SK-N-SH (cell line): ENCODE measurements at regions not wholly inside any gene's neighbourhood (a gene's known extent, or its start where the extent isn't known, plus 50 kb on each side); places are given as distances from the start of the nearest gene placed in this dataset.

Experiments used
- EP300 ChIP-seq, 2 experiments: IDR thresholded peaks; 2 replicates each; pipeline versions ENCODE4 v1.4.0 to v1.6.1; 2012; ENCODE audit warnings: borderline replicate concordance in 1 of 2, low read depth in 1 of 2, low read length in 1 of 2
- EZH2phosphoT487 ChIP-seq: fragments of 200-600 bp; sonication (generic); IDR thresholded peaks from 2 replicates; pipeline ENCODE4 v1.6.1; 2017; ENCODE audit warnings: low read depth, mixed run types, mild to moderate bottlenecking, antibody characterized with exemption, moderate library complexity, borderline replicate concordance
- GATA2 ChIP-seq: sonication (generic); formaldehyde crosslinking; IDR thresholded peaks from 2 replicates; pipeline ENCODE4 v1.5.0; 2020; ENCODE audit warnings: mild to moderate bottlenecking, missing genetic modification reagents
- JUND ChIP-seq: IDR thresholded peaks from 2 replicates; pipeline ENCODE4 v1.4.0; 2012
- MEF2A ChIP-seq: IDR thresholded peaks from 2 replicates; pipeline ENCODE4 v1.4.0; 2012; ENCODE audit warnings: low read depth, borderline replicate concordance
- MXI1 ChIP-seq: IDR thresholded peaks from 2 replicates; pipeline ENCODE4 v1.6.1; 2012; ENCODE audit warnings: mild to moderate bottlenecking, low read depth, low read length, improper control_type of control experiment
- POLR2AphosphoS5 ChIP-seq: IDR thresholded peaks from 2 replicates; pipeline ENCODE4 v1.6.1; 2012; ENCODE audit warnings: low read depth, low read length
- TAF1 ChIP-seq: IDR thresholded peaks from 2 replicates; pipeline ENCODE4 v1.6.1; 2012; ENCODE audit warnings: low read depth, mild to moderate bottlenecking, low read length, moderate library complexity, borderline replicate concordance
- TCF12 ChIP-seq: IDR thresholded peaks from 2 replicates; pipeline ENCODE4 v1.4.0; 2012
- YY1 ChIP-seq: IDR thresholded peaks from 2 replicates; pipeline ENCODE4 v1.4.0; 2012; ENCODE audit warnings: low read depth, mild to moderate bottlenecking
- TF ChIP-seq, protein P1 (sequence below): fragments of 200-600 bp; sonication (generic); IDR thresholded peaks from 2 replicates; pipeline ENCODE4 v1.6.1; 2017; ENCODE audit warnings: antibody characterized with exemption, mild to moderate bottlenecking, moderate library complexity

DNA sequence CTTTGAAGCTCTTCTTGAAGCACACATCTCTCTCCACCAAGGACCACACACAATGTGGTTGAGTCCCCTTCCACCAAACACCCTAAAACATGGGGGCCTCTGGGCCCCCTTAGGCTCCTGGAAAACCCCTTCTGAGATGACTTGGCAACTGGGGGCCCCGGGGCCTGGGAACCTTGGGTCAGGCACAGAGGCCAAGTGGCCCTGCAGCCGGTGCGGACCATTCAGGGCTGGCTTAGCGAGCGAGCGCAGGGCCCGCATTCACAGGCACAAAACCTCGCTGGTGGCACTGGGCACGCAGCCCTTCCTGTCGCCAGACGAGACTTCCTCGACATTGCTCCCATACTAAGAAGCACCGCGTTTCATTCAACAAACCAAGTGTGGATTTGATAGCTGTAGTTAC lies 111.2 kb upstream of the ID2 start:
- TF ChIP-seq, protein P1, sequence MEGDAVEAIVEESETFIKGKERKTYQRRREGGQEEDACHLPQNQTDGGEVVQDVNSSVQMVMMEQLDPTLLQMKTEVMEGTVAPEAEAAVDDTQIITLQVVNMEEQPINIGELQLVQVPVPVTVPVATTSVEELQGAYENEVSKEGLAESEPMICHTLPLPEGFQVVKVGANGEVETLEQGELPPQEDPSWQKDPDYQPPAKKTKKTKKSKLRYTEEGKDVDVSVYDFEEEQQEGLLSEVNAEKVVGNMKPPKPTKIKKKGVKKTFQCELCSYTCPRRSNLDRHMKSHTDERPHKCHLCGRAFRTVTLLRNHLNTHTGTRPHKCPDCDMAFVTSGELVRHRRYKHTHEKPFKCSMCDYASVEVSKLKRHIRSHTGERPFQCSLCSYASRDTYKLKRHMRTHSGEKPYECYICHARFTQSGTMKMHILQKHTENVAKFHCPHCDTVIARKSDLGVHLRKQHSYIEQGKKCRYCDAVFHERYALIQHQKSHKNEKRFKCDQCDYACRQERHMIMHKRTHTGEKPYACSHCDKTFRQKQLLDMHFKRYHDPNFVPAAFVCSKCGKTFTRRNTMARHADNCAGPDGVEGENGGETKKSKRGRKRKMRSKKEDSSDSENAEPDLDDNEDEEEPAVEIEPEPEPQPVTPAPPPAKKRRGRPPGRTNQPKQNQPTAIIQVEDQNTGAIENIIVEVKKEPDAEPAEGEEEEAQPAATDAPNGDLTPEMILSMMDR, result no peak
- TF ChIP-seq MEF2A (no peak), GATA2 (no peak), EZH2phosphoT487 (no peak), POLR2AphosphoS5 (no peak), MXI1 (no peak), TCF12 (no peak), YY1 (no peak), EP300 (IDR thresholded peaks at IDR 0.05; ENCODE audit: borderline replicate concordance in 1 of 2, low read depth in 1 of 2, low read length in 1 of 2) (no peak), TAF1 (no peak), JUND (no peak)
